ENCODE measurements at regions not wholly inside any gene's neighbourhood (a gene's known extent, or its start where the extent isn't known, plus 50 kb on each side); places are given as distances from the start of the nearest gene placed in this dataset.

DNA sequence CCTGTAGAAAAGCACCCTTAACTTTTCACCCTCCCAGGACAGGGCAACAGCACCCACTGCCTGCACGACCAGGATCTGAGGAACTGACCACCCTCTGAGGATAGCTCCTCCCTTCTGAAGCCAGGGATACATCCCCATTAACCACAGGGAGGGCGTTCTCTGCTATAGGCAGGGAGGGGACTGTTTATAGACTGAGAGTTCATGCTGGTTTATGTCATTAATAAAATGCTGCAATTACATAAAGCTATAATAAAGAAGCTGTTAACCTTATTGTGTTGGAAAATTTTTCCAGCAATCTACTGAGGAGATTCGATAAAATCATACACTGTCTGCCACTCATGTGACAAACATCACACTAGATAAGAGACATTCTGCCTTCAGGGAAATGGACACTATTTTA, 232.4 kb upstream of the SFSWAP start:
- TF ChIP-seq, protein P1, sequence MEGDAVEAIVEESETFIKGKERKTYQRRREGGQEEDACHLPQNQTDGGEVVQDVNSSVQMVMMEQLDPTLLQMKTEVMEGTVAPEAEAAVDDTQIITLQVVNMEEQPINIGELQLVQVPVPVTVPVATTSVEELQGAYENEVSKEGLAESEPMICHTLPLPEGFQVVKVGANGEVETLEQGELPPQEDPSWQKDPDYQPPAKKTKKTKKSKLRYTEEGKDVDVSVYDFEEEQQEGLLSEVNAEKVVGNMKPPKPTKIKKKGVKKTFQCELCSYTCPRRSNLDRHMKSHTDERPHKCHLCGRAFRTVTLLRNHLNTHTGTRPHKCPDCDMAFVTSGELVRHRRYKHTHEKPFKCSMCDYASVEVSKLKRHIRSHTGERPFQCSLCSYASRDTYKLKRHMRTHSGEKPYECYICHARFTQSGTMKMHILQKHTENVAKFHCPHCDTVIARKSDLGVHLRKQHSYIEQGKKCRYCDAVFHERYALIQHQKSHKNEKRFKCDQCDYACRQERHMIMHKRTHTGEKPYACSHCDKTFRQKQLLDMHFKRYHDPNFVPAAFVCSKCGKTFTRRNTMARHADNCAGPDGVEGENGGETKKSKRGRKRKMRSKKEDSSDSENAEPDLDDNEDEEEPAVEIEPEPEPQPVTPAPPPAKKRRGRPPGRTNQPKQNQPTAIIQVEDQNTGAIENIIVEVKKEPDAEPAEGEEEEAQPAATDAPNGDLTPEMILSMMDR (IDR thresholded peaks at IDR 0.05; ENCODE audit: extremely low read depth, missing control alignments), result no peak
- no peak for DNase-seq (ENCODE audit: low spot score)

DNA sequence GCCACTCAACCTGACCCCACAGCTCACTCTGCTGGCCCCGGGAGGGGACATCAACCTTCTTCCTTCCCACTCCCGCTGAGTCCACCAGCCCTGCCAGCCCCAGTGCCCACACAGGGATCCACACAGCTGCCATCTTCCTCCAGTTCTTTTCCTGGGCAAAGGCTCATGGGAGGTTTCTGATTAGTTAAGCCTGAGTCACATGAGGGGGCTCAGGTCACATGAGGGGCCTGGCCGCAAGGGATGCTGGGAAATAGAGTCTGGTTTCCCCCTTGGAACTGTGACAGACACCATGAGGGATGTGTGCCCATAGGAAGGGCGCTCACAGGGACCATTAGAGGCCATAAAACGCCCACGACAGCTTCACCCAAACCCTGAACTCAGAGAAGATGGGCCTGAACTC, 228.7 kb upstream of the SFSWAP start:
- TF ChIP-seq, protein P1 (IDR thresholded peaks at IDR 0.05; ENCODE audit: extremely low read depth, missing control alignments), result no peak
- DNase-seq (ENCODE audit: low spot score), result no peak

DNA sequence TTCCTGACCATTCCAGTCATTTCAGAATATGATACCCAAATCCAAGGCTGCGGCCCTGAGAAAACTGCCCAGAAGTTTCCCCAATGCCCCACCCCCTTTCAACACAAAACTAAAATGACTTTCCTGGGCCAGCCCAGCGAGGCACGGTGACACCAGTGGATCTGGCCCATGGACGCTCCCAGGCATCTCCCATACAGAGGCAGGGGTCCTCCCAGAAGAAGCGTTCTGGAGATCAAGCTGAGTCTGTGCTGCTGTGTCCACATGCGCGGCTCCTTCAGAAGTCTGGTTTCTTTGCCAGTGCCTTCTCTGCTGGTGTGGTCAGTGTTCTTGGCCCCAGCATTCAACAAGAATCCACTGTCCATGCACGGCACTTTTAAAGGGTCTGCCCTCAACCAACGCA, 228.2 kb upstream of the SFSWAP start:
- TF ChIP-seq, protein P1 (IDR thresholded peaks at IDR 0.05; ENCODE audit: extremely low read depth, missing control alignments), result no peak
- no peak for DNase-seq (ENCODE audit: low spot score)

DNA sequence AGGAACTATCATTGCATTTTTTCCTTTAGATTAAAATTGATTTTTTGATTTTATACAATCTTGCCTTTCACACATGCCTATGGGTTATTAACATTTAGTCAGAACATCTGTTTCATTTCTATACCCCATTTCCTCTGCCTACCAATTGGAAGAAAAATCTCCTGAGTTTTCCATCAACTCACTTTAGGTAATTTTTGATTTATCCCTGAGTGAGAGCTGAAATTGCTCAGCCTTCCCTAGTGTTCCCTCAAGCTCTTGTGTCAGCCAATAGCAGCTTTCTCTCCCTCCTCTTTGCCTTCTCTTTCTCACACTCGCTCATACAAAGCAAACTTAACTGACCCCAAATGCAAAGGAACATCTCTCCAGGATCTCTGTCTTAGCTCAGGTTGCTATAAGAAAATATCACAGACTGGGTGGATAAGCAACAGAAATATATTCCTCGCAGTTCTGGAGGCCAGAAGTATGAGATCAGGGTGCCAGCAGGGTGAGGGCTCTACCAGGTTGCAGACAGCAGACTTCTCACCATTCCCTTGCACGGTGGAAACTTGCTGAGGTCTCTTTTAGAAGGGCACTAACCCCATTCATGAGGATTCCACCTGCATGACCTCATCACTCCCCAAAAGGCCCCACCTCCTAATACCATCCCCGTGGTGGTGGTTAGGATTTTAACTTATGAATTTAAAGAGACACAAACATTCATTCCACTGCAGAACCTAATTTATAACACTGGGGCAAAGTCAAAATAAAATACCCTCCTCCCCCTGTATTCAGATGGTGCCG, 224.2 kb upstream of the SFSWAP start:
- TF ChIP-seq, protein P1 (IDR thresholded peaks at IDR 0.05; ENCODE audit: extremely low read depth, missing control alignments), result no peak
- no peak for DNase-seq (ENCODE audit: low spot score)

DNA sequence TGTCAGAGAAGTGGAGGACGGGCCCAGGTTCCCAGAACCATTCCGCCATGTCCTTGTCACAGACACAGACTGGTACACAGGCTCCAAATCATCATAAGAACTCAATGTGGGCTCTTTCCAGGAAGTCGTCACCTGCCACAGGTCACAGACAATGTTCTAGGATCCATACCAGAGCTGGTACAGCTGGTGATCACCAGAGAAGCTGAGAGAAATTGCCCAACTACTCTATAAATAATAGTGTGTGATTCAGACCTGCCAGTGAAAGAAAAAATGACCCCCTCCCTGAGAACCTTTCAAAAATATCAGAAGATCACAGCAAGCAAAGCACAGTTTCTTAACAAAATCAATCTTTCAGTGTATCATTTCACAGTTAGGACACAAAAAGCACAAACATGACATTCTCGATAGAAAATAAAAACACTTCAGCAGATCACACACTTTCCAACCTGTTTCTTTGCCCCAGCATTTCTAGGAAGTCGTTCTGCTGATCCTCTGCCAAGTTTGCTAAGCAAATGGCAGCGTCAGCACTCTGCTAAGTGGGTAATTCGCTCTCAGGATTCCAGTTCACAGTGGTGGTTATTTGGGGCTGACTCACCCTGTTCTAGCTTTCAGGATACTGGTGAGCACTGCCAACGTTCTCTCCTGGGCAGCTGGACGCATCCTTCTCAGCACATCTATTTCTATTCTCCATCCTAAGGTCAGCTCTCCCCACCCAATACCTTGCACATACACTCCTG, 223.3 kb upstream of the SFSWAP start:
- TF ChIP-seq, protein P1 (IDR thresholded peaks at IDR 0.05; ENCODE audit: extremely low read depth, missing control alignments), result no peak
- DNase-seq (ENCODE audit: low spot score), result no peak

DNA sequence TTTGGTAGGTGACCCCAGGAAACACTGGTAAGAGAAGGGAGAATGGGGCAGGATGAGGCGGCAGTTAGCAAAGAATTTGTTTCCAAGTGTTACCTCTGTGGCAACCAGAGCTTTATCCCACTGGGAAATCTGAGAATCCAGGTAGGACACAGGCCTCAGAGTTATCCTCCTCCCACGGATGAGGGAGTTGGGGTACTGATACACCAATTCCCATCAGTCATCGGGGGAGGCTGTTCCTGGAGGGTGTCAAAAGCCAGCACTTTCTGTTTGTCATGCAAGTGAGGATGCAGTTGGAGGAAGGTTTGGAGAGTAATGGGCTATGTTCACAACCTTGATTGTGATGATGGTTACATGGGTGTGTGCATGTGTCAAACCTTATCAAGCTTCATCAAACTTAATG, 221.2 kb upstream of the SFSWAP start:
- TF ChIP-seq, protein P1 (IDR thresholded peaks at IDR 0.05; ENCODE audit: extremely low read depth, missing control alignments), result no peak
- no peak for DNase-seq (ENCODE audit: low spot score)

DNA sequence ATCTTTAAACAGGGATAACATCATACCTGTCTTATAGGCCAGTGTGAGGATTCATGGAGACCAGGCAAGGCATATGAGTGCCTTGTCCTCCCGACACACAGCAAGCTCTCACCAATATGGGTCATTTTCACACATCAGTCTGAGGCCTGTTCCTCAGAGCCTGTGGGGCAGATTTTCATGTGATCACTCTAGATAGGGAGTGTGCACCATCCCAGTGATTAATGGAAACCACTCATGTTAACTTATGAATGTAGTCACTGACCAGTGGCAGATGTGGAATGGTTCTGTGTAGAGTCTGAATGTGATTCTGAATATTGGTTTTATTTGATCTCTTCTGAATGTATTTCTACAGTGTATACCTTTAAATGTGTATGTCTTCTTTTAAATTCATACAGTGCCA, 219.7 kb upstream of the SFSWAP start:
- no peak for DNase-seq (ENCODE audit: low spot score)
- TF ChIP-seq, protein P1 (IDR thresholded peaks at IDR 0.05; ENCODE audit: extremely low read depth, missing control alignments), result no peak

Data from GM20000 (cell line).